ENCODE measurements at regions not wholly inside any gene's neighbourhood (a gene's known extent, or its start where the extent isn't known, plus 50 kb on each side); places are given as distances from the start of the nearest gene placed in this dataset.

GRCh38 chr3:10707400-10708215 is 108.4 kb upstream of the SLC6A11 start:
- Histone ChIP-seq H3K27me3 (replicated peaks; ENCODE audit: insufficient read depth, low read depth, low read length, poor library complexity) (peaks cover 62% of the 10 kb centered on the region), H3K4me1 (ENCODE audit: insufficient read depth, low read length, poor library complexity, severe bottlenecking) (no peaks in the 10 kb centered on the region), H3K36me3 (ENCODE audit: insufficient read depth, low read length, poor library complexity, severe bottlenecking) (no peaks in the 10 kb centered on the region), H3K4me3 (ENCODE audit: low read depth, low read length, poor library complexity, severe bottlenecking) (no peak overlapping the region), H3K9me3 (ENCODE audit: low read depth, low read length, poor library complexity, severe bottlenecking) (no peaks in the 10 kb centered on the region), H3K27ac (ENCODE audit: low read depth, low read length, poor library complexity, severe bottlenecking) (no peak overlapping the region)
- TF ChIP-seq CTCF (conservative IDR thresholded peaks at IDR 0.05; ENCODE audit: low read depth, low read length) (no peak), EZH2 (IDR thresholded peaks at IDR 0.05; ENCODE audit: borderline replicate concordance, low read depth, low read length, poor library complexity, severe bottlenecking) (peak; percentile 89)
- no TSS peak for BruUV-seq (replicated peaks)
- DNase-seq (ENCODE audit: low spot score): no peak
- POLR2A ChIA-PET (ENCODE audit: low non-redundant PET): no interaction called here
- intact Hi-C loops (cut with micrococcal nuclease; ENCODE audit: unreplicated experiment): no loop called here
- CTCF ChIA-PET: no interaction called here

GRCh38 chr3:10708216-10708893 is 107.7 kb upstream of the SLC6A11 start:
- ChIA-PET CTCF (no interaction called here), POLR2A (ENCODE audit: low non-redundant PET) (no interaction called here)
- H3K4me1 ChIP-seq (ENCODE audit: insufficient read depth, low read length, poor library complexity, severe bottlenecking): no peaks in the 10 kb centered on the region

More at GRCh38 chr3:10708216-10708893, 107.7 kb upstream of the SLC6A11 start:
- Histone ChIP-seq H3K9me3 (ENCODE audit: low read depth, low read length, poor library complexity, severe bottlenecking) (no peaks in the 10 kb centered on the region), H3K4me3 (ENCODE audit: low read depth, low read length, poor library complexity, severe bottlenecking) (no peak overlapping the region), H3K27me3 (replicated peaks; ENCODE audit: insufficient read depth, low read depth, low read length, poor library complexity) (peaks cover 70% of the 10 kb centered on the region), H3K27ac (ENCODE audit: low read depth, low read length, poor library complexity, severe bottlenecking) (no peak overlapping the region), H3K36me3 (ENCODE audit: insufficient read depth, low read length, poor library complexity, severe bottlenecking) (no peaks in the 10 kb centered on the region)
- DNase-seq (ENCODE audit: low spot score): no peak
- TF ChIP-seq EZH2 (IDR thresholded peaks at IDR 0.05; ENCODE audit: borderline replicate concordance, low read depth, low read length, poor library complexity, severe bottlenecking) (peak; percentile 49), CTCF (conservative IDR thresholded peaks at IDR 0.05; ENCODE audit: low read depth, low read length) (no peak)
- intact Hi-C loops (cut with micrococcal nuclease; ENCODE audit: unreplicated experiment): no loop called here
- no TSS peak for BruUV-seq (replicated peaks)

Data from A673 (cell line).